GM20000 (cell line): ENCODE measurements at regions not wholly inside any gene's neighbourhood (a gene's known extent, or its start where the extent isn't known, plus 50 kb on each side); places are given as distances from the start of the nearest gene placed in this dataset.

Experiments
- DNase-seq: peaks from one replicate; pipeline ENCODE4 v3.0.0; 2012; ENCODE audit warnings: low spot score
- TF ChIP-seq, protein P1 (sequence below): IDR thresholded peaks from 2 replicates; pipeline ENCODE4 v1.5.1; 2012; ENCODE audit warnings: mild to moderate bottlenecking, control low read depth; ENCODE audit errors: extremely low read depth, missing control alignments

DNA sequence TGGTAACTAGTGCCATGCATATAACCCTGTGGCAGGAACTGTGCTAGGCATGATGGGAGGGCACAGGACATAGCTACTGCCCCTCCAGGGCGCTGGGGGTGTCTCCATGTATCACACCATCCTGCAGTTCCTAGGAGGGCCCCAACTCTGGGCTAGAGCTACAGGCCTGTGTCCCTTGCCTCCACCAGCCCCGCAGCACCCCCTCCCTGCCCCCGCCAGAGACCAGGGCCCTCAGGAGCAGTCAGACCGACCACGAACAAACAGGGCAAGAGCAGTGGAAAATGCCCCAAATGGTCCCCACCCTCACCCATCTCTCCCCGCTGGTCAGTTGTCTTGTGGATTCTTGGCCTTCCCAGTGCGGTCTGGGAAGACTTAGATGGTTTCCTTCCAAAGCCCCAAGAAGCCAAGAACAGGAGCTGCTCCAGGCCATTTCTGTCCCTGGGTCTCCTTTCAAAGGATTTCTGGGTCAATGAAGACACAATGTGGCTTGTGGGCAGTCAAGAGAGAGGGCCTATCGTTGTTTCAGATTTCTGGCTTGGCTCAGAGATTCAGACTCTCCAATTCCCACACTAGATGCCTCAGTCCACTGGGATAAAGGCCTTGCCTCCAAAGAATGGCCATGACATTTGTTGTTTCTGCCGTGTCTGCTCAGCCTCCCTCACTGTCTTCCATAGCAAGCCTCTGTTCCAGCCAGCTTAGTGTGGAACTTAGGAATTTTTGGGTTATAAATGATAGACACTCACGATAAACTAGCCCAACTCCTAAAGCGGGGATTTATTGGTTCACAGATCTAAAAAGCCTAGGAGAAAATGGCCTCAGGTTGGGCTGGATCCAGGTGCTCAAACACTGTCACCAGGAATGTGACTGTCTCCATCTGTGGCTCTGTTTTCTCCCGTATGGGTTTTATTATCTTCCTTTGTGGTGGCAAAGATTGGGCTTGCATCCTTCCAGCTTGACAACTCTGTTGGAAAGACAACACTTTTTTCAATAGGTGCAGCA is 80.6 kb downstream of the LSM3 start:
- TF ChIP-seq, protein P1, sequence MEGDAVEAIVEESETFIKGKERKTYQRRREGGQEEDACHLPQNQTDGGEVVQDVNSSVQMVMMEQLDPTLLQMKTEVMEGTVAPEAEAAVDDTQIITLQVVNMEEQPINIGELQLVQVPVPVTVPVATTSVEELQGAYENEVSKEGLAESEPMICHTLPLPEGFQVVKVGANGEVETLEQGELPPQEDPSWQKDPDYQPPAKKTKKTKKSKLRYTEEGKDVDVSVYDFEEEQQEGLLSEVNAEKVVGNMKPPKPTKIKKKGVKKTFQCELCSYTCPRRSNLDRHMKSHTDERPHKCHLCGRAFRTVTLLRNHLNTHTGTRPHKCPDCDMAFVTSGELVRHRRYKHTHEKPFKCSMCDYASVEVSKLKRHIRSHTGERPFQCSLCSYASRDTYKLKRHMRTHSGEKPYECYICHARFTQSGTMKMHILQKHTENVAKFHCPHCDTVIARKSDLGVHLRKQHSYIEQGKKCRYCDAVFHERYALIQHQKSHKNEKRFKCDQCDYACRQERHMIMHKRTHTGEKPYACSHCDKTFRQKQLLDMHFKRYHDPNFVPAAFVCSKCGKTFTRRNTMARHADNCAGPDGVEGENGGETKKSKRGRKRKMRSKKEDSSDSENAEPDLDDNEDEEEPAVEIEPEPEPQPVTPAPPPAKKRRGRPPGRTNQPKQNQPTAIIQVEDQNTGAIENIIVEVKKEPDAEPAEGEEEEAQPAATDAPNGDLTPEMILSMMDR: no peak
- DNase-seq: no peak

DNA sequence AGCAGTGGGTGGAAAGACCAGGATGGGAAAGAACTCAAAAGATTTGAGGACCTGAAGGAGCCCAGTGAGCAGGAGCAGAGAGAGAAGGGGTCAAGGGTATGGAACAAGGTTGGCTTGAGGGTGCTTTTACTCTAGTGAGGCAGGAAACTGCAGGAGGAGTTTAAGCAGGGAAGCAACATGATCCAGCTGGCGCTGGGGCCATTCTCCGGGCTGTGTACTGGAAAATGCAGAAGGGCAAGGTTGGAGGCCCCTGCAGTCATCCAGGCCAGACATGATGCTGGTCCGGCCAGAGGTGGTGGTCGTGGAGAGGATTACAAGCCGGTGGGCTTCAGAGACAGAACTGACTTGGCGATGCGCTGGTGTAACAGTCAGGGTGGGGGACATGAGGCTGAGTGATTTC is 81.8 kb downstream of the LSM3 start:
- DNase-seq: no peak
- TF ChIP-seq, protein P1: no peak

DNA sequence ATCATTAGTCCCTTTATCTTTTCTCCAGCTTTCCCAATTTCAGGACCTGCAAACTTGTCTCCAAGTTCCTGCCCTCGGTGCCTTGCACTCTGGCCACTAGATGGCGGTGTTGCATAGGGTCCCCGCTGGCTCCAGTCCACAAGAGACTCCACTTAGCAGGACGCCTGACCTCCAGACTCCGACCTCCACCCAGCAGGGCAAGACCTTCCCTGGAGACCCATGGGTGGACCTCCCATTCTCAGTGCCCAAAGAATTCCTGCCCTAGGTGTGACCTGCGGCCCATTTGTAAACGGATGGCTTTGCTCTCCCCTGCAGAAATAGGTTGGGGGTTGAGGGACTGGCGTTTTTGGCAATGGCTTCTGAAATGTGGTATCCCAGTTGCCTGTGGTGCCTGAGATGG is 82.6 kb downstream of the LSM3 start:
- peak; percentile 83 for DNase-seq
- TF ChIP-seq, protein P1: peak; percentile 97

DNA sequence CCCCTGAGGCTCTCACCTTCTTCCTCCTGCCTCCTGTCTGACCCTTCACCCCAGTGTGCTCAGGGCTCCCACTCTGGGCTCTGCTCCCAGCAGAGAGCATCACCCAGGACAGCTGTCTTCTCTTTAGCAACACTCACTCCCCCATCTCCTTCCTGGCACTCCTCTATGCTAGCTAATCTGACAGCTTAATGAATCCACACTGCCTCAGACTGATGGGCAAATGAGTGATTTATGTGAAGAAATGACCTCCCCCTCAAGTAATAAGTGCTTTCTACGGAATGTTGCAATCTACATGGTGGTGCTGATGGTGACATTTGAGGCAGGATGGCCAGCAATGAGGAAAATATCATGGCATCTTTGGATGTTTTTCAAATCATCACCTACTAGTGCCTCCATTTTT is 83.6 kb downstream of the LSM3 start:
- DNase-seq: no peak
- TF ChIP-seq, protein P1: no peak

DNA sequence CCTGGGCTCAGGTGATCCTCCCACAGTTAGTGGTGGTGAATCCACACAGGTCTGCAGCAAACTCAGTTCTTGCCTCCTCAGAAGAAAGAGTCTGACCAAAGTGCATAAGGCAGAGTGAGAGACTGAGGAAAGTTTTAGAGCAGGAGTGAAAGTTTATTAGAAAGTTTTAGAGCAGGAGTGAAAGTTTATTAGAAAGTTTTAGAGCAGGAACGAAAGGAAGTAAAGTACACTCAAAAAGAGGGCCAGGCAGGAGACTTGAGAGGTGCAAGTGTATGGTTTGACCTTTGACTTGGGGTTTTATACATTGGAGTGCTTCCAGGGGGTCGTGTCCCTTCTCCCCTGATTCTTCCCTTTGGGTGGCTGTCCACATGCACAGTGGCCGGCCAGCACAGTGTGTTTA is 84.2 kb downstream of the LSM3 start:
- TF ChIP-seq, protein P1: no peak
- no peak for DNase-seq

DNA sequence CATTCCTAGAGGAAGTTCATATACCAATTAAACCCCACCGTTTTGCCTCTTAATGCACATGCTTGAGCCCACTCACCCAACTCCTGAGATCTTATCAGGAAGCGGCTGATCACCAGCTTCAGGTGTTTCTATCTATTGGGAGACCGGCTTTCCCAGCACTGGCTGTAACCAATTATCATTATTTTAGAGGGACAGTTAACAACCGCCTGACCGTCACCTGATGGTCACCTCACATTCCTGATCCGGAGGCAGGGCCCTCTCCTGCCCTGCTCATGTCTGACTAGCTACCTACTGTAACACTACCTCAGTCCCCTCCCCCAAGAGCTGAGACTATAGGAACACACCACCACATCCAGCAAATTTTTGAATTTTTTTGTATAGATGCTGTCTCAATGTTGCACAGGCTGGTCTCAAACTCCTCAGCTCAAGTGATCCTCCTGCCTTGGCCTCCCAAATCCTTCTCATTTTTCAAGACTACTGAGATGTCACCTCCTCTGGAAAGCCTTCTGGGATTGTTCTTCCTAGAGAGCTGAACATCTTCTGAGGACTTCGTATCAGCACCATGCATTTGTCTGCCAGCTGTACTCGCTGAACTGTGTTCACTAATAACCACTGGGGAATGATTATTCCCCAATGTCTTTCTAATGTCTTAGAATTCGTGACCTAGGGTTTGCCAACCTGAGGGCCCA is 84.8 kb downstream of the LSM3 start:
- DNase-seq: no peak
- TF ChIP-seq, protein P1: no peak

DNA sequence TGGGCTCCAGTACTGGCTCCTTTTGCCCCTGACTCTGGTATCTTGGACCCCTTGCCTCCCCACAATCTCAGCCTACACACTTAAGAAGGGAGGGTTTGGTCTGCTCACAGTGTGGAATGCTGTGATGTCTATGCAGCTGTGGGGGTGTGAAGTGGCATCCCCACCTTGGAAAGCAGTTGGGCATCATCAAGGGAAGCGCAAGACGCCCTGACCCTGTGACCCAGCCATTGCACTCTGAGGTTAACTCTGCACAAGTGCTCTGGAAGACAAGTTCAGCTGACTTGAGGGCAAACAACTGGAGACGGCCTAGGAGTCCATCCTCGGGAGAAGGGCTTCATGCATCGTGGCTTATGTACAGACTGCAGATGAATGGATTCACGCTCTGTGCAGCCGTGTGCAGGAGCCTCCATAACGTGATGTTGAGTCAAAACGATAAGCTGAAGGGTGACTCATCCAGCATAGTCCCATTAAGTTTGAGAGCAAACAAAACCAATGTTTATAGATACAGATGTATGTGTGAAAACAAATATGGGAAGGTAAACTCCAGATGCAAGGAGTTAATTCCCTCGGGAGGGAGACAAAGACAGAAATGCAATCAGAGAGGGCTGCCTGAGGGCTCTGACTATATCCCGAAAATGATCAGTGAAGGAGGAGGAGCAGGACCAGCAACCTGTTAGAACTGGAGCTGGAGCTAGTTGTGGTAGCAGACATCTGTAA is 86.8 kb downstream of the LSM3 start:
- TF ChIP-seq, protein P1: no peak
- no peak for DNase-seq
